ENCODE measurements at regions not wholly inside any gene's neighbourhood (a gene's known extent, or its start where the extent isn't known, plus 50 kb on each side); places are given as distances from the start of the nearest gene placed in this dataset.
"Not testable (repeated sequence)": the region's sequence is repeated elsewhere in the genome, so short reads cannot be mapped to it uniquely, and the experiment has no call there.

GRCh38 chr9:72471096-72471495, 50.3 kb upstream of the TMC1 start:
- Mint-ChIP-seq H3K27ac (no peak overlapping the region), H3K4me3 (no peak overlapping the region), H3K36me3 (no peaks in the 10 kb centered on the region), H3K27me3 (no peaks in the 10 kb centered on the region), H3K4me1 (peaks cover 0 to 2% (median 0%) of the 10 kb centered on the region in 3 donors), H3K9me3 (no peaks in the 10 kb centered on the region)

GRCh38 chr9:72467766-72468738, 53.4 kb upstream of the TMC1 start:
- Mint-ChIP-seq H3K27me3 (peaks cover 2% of the 10 kb centered on the region), H3K9me3 (no peaks in the 10 kb centered on the region), H3K4me3 (no peak overlapping the region), H3K27ac (no peak overlapping the region), H3K36me3 (no peaks in the 10 kb centered on the region), H3K4me1 (peaks cover 3 to 4% (median 3%) of the 10 kb centered on the region in 3 donors)

DNA sequence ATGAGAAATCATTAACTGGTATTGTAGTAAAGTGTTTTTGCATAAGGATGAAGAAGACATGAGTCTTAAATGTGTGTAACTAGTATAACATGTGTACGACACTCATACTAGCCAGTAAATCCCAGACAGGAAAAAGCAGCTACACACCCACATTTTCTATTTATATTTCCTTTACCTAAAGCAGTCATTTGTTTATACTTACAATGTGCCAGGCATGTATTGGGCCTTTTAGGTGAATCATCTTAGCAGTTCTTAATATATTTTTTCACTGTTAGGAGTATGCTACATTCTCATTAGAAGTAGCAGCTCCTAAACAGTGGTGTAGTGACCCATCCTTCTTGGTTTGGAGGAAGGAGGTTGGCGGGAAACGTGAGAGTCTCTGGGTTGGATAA, 55.8 kb upstream of the TMC1 start:
- Mint-ChIP-seq H3K36me3 (peaks cover 2% of the 10 kb centered on the region), H3K27me3 (peaks cover 2% of the 10 kb centered on the region), H3K9me3 (no peaks in the 10 kb centered on the region), H3K4me1 (peaks cover 3 to 4% (median 3%) of the 10 kb centered on the region in 3 donors), H3K4me3 (no peak overlapping the region), H3K27ac (peak overlapping the region in 1 of 3 donors; percentile 36)

GRCh38 chr9:72464857-72465592, 56.4 kb upstream of the TMC1 start:
- H3K4me3 Mint-ChIP-seq: peak overlapping the region in 2 of 4 donors; percentile 70 to 72
- peaks cover 2% of the 10 kb centered on the region for H3K36me3 Mint-ChIP-seq
- peak overlapping the region in 1 of 3 donors; percentile 36 for H3K27ac Mint-ChIP-seq
- no peaks in the 10 kb centered on the region for H3K9me3 Mint-ChIP-seq
- peaks cover 3 to 4% (median 3%) of the 10 kb centered on the region in 3 donors for H3K4me1 Mint-ChIP-seq
- H3K27me3 Mint-ChIP-seq: peaks cover 2% of the 10 kb centered on the region

GRCh38 chr9:72462340-72462739, 59.1 kb upstream of the TMC1 start:
- Mint-ChIP-seq H3K4me1 (peaks cover 3 to 4% (median 3%) of the 10 kb centered on the region in 3 donors), H3K27me3 (peaks cover 2% of the 10 kb centered on the region), H3K4me3 (no peak overlapping the region), H3K36me3 (peaks cover 2% of the 10 kb centered on the region), H3K27ac (no peak overlapping the region), H3K9me3 (no peaks in the 10 kb centered on the region)

- Mint-ChIP-seq H3K4me1 (peaks cover 3 to 4% (median 3%) of the 10 kb centered on the region in 3 donors), H3K27ac (no peak overlapping the region), H3K4me3 (no peak overlapping the region), H3K9me3 (no peaks in the 10 kb centered on the region), H3K36me3 (peaks cover 2% of the 10 kb centered on the region), H3K27me3 (peaks cover 2% of the 10 kb centered on the region)
Observed at GRCh38 chr9:72460342-72461312, 60.8 kb upstream of the TMC1 start.

DNA sequence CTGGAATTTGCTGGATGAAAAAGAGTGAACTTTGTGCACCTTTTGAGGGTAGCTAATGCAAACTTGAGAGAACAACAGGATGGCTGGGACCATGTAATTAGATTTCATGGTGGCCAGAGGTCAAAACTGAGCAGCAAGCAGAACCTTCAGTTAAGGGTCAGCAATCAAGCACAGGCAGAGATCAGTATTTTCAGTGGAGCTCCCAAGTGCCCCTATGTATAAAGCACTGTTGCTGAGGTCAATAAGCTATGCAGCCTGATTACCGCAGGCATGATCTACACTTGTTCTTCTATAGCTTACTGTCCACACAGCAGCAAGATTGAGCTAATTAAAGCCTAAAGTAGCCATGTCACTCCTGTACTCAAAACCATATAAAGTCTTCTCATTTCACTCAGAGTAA, 62.1 kb upstream of the TMC1 start:
- no peak overlapping the region for H3K4me3 Mint-ChIP-seq
- H3K36me3 Mint-ChIP-seq: peaks cover 2% of the 10 kb centered on the region
- H3K27me3 Mint-ChIP-seq: no peaks in the 10 kb centered on the region
- no peaks in the 10 kb centered on the region for H3K4me1 Mint-ChIP-seq
- no peaks in the 10 kb centered on the region for H3K9me3 Mint-ChIP-seq
- H3K27ac Mint-ChIP-seq: no peak overlapping the region

GRCh38 chr9:72458153-72458552, 63.3 kb upstream of the TMC1 start:
- no peak overlapping the region for H3K4me3 Mint-ChIP-seq
- H3K27ac Mint-ChIP-seq: no peak overlapping the region
- H3K36me3 Mint-ChIP-seq: peaks cover 2% of the 10 kb centered on the region
- H3K4me1 Mint-ChIP-seq: no peaks in the 10 kb centered on the region
- no peaks in the 10 kb centered on the region for H3K9me3 Mint-ChIP-seq
- no peaks in the 10 kb centered on the region for H3K27me3 Mint-ChIP-seq

DNA sequence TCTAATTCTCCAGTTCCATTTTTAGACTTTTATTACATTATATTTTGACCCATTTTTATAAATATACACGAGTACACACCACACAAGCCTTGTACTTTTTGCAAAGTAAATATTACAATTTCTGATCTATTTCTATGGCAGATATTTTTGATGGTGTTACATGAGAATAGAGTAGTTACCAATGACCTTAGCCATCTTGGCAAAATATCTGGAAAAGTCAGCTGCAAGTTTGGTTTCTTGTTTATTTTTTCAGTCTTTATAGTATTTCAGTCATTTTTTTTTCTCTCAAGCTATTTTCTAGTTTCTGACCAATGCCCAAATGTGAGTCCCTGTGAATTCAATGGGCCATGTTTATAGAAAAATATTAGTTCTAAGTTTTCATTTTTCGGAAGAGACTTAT, 64.0 kb upstream of the TMC1 start:
- H3K4me3 Mint-ChIP-seq: no peak overlapping the region
- H3K4me1 Mint-ChIP-seq: no peaks in the 10 kb centered on the region
- H3K9me3 Mint-ChIP-seq: no peaks in the 10 kb centered on the region
- peaks cover 2% of the 10 kb centered on the region for H3K36me3 Mint-ChIP-seq
- no peak overlapping the region for H3K27ac Mint-ChIP-seq
- H3K27me3 Mint-ChIP-seq: no peaks in the 10 kb centered on the region

GRCh38 chr9:72454871-72455491, 66.4 kb upstream of the TMC1 start:
- H3K36me3 Mint-ChIP-seq: no peaks in the 10 kb centered on the region
- H3K4me1 Mint-ChIP-seq: no peaks in the 10 kb centered on the region
- no peak overlapping the region for H3K4me3 Mint-ChIP-seq
- peaks cover 0 to 2% (median 0%) of the 10 kb centered on the region in 3 donors for H3K9me3 Mint-ChIP-seq
- H3K27ac Mint-ChIP-seq: no peak overlapping the region
- no peaks in the 10 kb centered on the region for H3K27me3 Mint-ChIP-seq

GRCh38 chr9:72453797-72454196, 67.6 kb upstream of the TMC1 start:
- Mint-ChIP-seq H3K4me1 (no peaks in the 10 kb centered on the region), H3K9me3 (peaks cover 0 to 2% (median 0%) of the 10 kb centered on the region in 3 donors), H3K27me3 (no peaks in the 10 kb centered on the region), H3K36me3 (no peaks in the 10 kb centered on the region), H3K4me3 (no peak overlapping the region), H3K27ac (no peak overlapping the region)

GRCh38 chr9:72446241-72446640, 75.2 kb upstream of the TMC1 start:
- H3K36me3 Mint-ChIP-seq, H3K27ac Mint-ChIP-seq, H3K9me3 Mint-ChIP-seq, H3K27me3 Mint-ChIP-seq, H3K4me3 Mint-ChIP-seq: not testable (repeated sequence)
- peaks cover 20 to 26% (median 25%) of the 10 kb centered on the region in 3 donors for H3K4me1 Mint-ChIP-seq

GRCh38 chr9:72445306-72445995, 76.0 kb upstream of the TMC1 start:
- peak overlapping the region in 1 of 4 donors; percentile 71 for H3K4me3 Mint-ChIP-seq
- peaks cover 20 to 26% (median 25%) of the 10 kb centered on the region in 3 donors for H3K4me1 Mint-ChIP-seq
- H3K27me3 Mint-ChIP-seq: no peaks in the 10 kb centered on the region
- H3K9me3 Mint-ChIP-seq: no peaks in the 10 kb centered on the region
- H3K27ac Mint-ChIP-seq: no peak overlapping the region
- H3K36me3 Mint-ChIP-seq: no peaks in the 10 kb centered on the region

DNA sequence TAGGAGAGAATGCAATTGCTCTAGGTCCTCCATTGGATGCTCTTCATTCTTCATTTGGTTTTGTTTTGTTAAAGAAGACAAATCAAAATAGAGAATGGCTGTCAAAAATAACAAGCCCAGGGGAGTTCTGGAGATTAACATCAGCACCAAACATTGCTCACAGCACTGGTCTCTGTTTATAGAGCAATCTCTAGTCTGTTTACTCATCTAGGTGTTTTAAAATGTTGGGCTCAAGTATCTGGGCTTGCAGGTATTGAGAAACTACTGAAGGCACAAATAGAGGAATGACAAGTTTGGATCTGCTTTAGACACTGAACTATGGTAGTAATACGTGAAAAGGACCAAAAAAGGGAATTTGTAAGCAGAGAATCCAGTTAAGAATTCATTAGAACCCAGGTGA, 77.0 kb upstream of the TMC1 start:
- Mint-ChIP-seq H3K36me3 (no peaks in the 10 kb centered on the region), H3K4me3 (peak overlapping the region in 1 of 4 donors; percentile 19), H3K27me3 (no peaks in the 10 kb centered on the region), H3K27ac (peak overlapping the region in 1 of 3 donors; percentile 80), H3K9me3 (no peaks in the 10 kb centered on the region), H3K4me1 (peaks cover 23 to 29% (median 26%) of the 10 kb centered on the region in 3 donors)

Data from IgD-negative memory B cell (primary cell).